HG03108 (cell line): ENCODE measurements at regions not wholly inside any gene's neighbourhood (a gene's known extent, or its start where the extent isn't known, plus 50 kb on each side); places are given as distances from the start of the nearest gene placed in this dataset.

Experiments used
- ATAC-seq: cut with Tn5 transposase; IDR thresholded peaks from one replicate; pipeline ENCODE4 v1.9.1; 2021; ENCODE audit warnings: moderate library complexity; ENCODE audit not compliant: unreplicated experiment

DNA sequence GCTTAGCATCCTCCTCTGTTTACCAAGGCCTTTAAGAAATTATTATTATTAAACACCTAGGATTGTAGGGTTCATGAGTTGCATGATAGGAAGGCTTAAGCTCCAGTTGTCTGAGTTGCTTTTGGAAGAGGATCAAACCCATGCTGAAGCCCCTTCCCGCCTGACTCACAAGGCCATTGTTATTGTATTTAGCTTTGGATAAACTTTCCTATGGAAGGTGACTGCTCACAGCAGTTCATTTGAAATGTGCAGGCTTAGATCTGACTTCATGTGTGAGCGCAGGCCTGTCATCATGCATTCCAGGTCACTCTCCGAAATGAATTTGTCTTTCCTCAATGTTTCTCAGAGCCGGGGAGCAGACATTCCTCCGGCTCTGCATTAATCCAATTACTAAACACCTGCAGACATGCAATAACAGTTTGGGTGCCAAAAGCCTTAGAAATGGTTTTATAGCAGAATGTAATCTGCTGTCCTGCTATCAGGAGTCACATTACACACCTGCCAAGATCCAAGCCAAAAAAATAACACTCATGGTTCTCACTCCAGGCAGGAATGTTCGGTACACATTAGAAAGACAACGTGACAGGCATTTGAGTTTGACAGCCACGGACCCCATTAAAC is 119.9 kb downstream of the OSR1 start:
- ATAC-seq = no peak

GRCh38 chr2:19235308-19235707 is 123.1 kb downstream of the OSR1 start:
- no peak for ATAC-seq

DNA sequence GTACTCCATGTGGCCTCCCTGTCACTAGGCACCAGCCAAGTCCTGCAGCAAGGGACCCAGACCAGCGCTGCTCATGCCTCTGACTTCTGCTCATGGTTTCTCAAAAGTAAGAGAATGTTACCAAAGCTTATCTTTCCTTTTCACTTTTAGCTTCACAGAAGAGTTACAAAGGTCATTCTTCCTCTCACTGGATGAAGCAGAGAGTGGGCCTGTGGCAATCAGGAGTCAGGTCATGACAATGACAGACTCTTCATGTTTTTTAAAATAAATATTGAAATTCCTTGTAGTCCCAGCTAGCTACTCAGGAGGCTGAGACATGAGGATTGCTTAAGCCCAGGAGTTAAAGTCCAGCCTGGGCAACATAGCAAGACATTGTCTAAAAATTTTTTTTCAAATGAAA is 126.1 kb downstream of the OSR1 start:
- ATAC-seq = no peak

- no peak for ATAC-seq
Measured at GRCh38 chr2:19231625-19232024, 126.8 kb downstream of the OSR1 start.

DNA sequence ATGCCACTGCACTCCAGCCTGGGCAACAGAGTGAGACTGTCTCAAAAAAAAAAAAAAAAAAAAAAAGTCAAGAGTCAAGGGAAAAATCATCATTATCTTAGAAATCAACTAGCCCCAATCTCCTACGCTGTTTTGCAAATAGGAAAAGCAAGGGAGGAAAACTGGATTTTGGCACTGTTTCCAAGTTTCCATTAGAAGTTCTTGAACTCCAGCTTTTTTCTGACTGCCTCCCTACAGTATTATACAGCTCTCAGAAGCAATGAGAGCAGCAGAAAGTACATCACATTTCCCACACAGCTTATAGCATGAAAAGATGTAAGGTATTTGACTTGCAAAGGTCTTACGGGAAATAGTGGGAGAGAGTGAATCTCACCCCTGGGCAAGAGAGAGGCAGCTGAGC is 127.8 kb downstream of the OSR1 start:
- ATAC-seq = no peak

DNA sequence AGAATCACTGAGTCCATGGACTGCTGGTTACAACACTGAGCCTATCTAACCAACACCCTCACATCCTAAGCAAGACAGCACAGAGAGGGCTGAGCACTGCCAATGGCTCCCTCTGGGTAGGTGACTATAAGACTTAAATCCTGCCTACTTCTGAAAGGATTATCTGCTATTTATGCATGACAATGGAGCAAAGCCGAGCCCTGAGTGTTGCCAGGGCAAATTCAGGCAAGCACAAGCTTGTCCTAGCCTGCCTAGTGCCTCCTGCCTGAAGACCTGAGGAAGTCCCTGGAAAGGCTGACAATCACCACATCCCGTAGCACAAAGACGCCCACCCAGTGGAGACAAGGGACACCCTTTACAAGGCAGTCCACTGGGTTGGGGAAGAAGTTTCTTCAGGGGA is 129.7 kb downstream of the OSR1 start:
- no peak for ATAC-seq

GRCh38 chr2:19228181-19228593 is 130.2 kb downstream of the OSR1 start:
- no peak for ATAC-seq

DNA sequence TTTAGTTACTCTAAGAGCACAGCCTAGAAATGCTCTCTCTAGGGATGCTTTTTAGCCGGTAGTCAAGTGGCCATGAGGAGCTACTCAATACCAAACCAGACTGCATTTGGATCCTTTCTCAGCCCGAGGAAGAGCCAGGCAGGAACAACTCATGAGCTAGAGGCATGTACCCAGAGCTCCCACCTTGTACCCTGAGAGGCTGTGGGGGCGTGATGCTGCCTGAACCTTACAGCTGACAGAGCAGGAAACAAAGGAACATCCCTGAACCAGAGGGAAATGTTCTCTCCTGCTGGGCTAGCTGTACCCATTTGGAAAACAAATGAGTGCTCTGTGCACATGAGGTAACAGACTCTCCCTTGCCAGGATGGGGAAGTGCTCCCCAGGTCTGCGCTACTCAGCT is 131.6 kb downstream of the OSR1 start:
- no peak for ATAC-seq

DNA sequence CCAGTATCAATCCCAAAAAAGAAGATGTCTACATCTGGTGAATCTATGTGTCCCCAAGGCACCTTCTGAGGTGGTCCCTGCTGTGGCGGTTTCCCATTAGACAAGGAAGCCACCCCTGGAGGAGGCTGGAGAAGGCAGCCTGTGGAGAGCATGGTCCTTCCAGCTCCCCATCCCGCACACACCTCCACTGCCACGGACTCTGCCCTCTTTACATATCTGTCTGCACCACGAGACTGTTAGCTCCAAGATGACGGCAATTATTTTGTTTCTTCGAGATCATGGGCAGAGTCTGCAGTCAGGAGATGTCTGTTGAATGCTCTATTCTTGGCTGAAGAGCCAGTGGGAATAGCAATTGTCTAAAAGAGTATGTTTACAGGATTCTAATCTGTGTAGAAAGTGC is 132.0 kb downstream of the OSR1 start:
- no peak for ATAC-seq

- no peak for ATAC-seq
Measured at GRCh38 chr2:19225931-19226330, 132.5 kb downstream of the OSR1 start.

- no peak for ATAC-seq
Measured at GRCh38 chr2:19225126-19225525, 133.3 kb downstream of the OSR1 start.

GRCh38 chr2:19224486-19224885 is 133.9 kb downstream of the OSR1 start:
- no peak for ATAC-seq

GRCh38 chr2:19224011-19224410 is 134.4 kb downstream of the OSR1 start:
- no peak for ATAC-seq

- ATAC-seq = no peak
Measured at GRCh38 chr2:19219060-19219459, 139.4 kb downstream of the OSR1 start.

DNA sequence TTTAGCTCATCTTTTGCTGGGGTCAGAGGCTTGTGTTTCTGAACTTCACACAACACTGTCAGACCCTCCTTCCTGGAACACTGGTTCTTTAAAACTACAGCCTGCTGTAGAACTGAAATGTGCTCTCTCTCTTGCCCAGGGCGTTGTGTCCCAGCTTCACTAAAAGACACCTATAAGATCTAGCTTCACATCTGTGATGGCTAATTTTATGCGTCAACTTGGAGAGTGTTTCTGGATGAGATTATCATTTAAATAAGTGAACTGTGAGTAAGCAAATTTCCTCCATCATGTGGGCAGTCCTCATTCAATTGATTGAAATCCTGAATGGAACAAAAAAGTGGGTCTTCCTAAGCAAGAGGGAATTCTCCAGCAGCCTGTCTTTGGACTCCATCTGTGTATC is 140.3 kb downstream of the OSR1 start:
- ATAC-seq = no peak

DNA sequence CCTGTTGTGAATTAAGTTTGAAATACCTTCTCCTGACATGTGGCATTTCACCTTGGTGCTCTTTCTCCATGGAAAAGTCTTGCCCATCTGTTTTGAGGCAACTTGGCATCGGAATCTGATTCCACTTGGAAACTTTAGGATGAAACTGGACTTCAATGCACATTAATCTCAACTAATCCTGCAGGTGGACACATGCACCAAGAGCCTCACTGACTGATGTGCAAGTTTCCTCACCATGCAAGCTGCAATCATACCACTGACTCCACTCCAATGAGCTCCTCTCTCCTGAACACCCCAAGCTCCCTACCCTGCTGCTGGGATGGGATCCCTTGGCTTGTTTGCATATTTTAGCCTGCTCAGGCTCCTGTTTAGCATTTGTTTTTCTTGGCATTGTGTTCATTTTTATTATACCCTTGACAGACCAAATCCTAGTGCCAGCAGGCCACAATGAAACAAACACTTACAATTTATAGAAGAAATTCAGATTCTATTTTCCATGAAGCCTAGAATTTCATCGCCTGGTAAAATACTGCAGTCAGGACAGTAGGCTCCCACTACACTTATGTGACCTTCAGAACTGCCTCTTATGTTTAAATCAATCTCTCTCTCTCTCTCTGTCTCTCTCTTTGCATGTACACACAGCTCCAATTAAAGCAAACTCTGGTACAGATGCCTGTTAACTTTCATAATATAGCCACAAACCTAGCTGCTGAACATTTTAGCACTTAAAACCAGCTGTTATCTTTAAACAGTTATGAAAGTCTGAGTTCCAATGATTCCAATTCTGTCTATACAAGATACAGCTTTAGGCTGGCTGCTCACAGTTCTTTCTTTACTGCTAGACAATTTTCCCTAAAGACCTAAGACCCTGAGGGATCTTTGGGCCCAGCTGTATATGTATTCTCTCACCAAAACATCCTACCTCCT is 141.5 kb downstream of the OSR1 start:
- ATAC-seq = no peak

GRCh38 chr2:19216238-19216637 is 142.2 kb downstream of the OSR1 start:
- ATAC-seq = no peak

- no peak for ATAC-seq
Measured at GRCh38 chr2:19214682-19215391, 143.6 kb downstream of the OSR1 start.

GRCh38 chr2:19209575-19210341 is 148.7 kb downstream of the OSR1 start:
- ATAC-seq = no peak

GRCh38 chr2:19208479-19209199 is 149.8 kb downstream of the OSR1 start:
- ATAC-seq = no peak
